Fibroblast of villous mesenchyme (primary cell): ENCODE measurements at regions not wholly inside any gene's neighbourhood (a gene's known extent, or its start where the extent isn't known, plus 50 kb on each side); places are given as distances from the start of the nearest gene placed in this dataset. TPM values are rescaled to one million over a fixed set of nuclear protein-coding genes. Genes with fewer than 3 reads are reported as not detected.
"Not testable (repeated sequence)": the region's sequence is repeated elsewhere in the genome, so short reads cannot be mapped to it uniquely, and the experiment has no call there.

Source experiments
- DNase-seq: peaks from one replicate; pipeline ENCODE4 v3.0.0-alpha.2; 2010; ENCODE audit warnings: low read depth
- H3K4me3 ChIP-seq: 2 replicates; pipeline ENCODE4 v1.5.1; 2011; ENCODE audit warnings: low read depth, mild to moderate bottlenecking, low read length
- small RNA-seq: library from RNA; depleted of rRNA; stranded (forward); fragments of <200 nt; gene quantifications from one replicate; pipeline ENCODE3, GENCODE V24; 2012

GRCh38 chr16:21536740-21537139, 62.6 kb upstream of the METTL9 start:
- not testable (repeated sequence) for H3K4me3 ChIP-seq, DNase-seq

GRCh38 chr16:21537598-21537997, 61.8 kb upstream of the METTL9 start:
- DNase-seq, result not testable (repeated sequence)

GRCh38 chr16:21539107-21539618, 60.2 kb upstream of the METTL9 start:
- H3K4me3 ChIP-seq, DNase-seq: not testable (repeated sequence)

More at GRCh38 chr16:21537598-21537997, 61.8 kb upstream of the METTL9 start:
- not testable (repeated sequence) for H3K4me3 ChIP-seq

GRCh38 chr16:21540770-21541433, 58.5 kb upstream of the METTL9 start:
- DNase-seq, result not testable (repeated sequence)

GRCh38 chr16:21541611-21542051, 57.7 kb upstream of the METTL9 start:
- H3K4me3 ChIP-seq, DNase-seq: not testable (repeated sequence)

More at GRCh38 chr16:21540770-21541433, 58.5 kb upstream of the METTL9 start:
- not testable (repeated sequence) for H3K4me3 ChIP-seq

GRCh38 chr16:21542075-21542474, 57.3 kb upstream of the METTL9 start:
- H3K4me3 ChIP-seq, DNase-seq: not testable (repeated sequence)

- DNase-seq, H3K4me3 ChIP-seq: not testable (repeated sequence)
Measured at GRCh38 chr16:21542491-21543124, 56.8 kb upstream of the METTL9 start.

- not testable (repeated sequence) for H3K4me3 ChIP-seq, DNase-seq
Measured at GRCh38 chr16:21543151-21543836, 56.1 kb upstream of the METTL9 start.

GRCh38 chr16:21545664-21546326, 53.6 kb upstream of the METTL9 start:
- not testable (repeated sequence) for DNase-seq, H3K4me3 ChIP-seq

GRCh38 chr16:21549396-21549795, 50.0 kb upstream of the METTL9 start:
- H3K4me3 ChIP-seq, DNase-seq: not testable (repeated sequence)

Small RNA genes in the stretch of these regions (small RNA-seq; reads per million reads assigned to genes)
- not detected for gene MIR3680-1
